ENCODE measurements at regions not wholly inside any gene's neighbourhood (a gene's known extent, or its start where the extent isn't known, plus 50 kb on each side); places are given as distances from the start of the nearest gene placed in this dataset.
A peak's percentile ranks its signal among the peaks of the same experiment; 100 is the strongest.

DNA sequence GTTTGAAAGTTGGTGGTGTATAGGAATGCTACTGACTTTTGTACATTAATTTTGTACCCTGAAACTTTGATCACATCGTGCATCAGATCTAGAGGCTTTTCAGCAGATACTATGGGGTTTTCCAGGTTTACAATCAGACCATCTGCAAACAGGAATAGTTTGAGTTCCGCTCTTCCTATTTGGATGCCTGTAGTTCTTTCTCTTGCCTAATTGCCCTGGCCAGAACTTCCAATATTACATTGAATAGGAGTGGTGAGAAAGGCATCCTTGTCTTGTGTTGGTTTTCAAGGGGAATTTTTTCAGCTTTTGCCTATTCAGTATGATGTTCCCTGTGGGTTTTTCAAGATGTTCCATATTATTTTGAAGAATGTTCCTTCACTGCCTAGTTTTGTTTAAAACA lies 633.5 kb downstream of the KCNJ3 start (continued):
- TF ChIP-seq, protein P1, sequence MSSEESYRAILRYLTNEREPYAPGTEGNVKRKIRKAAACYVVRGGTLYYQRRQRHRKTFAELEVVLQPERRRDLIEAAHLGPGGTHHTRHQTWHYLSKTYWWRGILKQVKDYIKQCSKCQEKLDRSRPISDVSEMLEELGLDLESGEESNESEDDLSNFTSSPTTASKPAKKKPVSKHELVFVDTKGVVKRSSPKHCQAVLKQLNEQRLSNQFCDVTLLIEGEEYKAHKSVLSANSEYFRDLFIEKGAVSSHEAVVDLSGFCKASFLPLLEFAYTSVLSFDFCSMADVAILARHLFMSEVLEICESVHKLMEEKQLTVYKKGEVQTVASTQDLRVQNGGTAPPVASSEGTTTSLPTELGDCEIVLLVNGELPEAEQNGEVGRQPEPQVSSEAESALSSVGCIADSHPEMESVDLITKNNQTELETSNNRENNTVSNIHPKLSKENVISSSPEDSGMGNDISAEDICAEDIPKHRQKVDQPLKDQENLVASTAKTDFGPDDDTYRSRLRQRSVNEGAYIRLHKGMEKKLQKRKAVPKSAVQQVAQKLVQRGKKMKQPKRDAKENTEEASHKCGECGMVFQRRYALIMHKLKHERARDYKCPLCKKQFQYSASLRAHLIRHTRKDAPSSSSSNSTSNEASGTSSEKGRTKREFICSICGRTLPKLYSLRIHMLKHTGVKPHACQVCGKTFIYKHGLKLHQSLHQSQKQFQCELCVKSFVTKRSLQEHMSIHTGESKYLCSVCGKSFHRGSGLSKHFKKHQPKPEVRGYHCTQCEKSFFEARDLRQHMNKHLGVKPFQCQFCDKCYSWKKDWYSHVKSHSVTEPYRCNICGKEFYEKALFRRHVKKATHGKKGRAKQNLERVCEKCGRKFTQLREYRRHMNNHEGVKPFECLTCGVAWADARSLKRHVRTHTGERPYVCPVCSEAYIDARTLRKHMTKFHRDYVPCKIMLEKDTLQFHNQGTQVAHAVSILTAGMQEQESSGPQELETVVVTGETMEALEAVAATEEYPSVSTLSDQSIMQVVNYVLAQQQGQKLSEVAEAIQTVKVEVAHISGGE (CRISPR knock-in tag; IDR thresholded peaks at IDR 0.05), result no peak

DNA sequence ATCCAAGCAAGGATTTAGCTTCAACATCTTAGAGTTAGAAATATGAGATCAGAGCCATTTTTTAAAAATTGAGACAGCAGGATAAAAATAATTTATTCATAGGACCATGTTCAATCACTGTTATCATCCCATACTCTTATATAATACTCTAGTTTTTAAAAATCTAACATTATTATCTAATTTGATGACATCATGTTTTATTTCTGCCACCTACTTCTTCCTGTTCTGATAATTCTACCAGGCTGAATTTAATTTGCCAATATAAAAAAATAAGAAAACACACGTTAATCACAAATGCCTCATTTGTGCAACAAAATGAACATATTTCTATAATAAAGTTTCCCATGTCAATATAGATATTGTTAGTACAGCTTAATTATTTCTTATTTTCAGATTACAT lies 621.7 kb downstream of the KCNJ3 start:
- WGBS (ENCODE audit: insufficient coverage, low coverage, missing lambda C conversion rate), result 0% methylated on average over 1 of the region's 1 CpG
- POLR2A ChIA-PET, result no interaction called here
- FAIRE-seq (no peak), DNase-seq (ENCODE audit: extremely low read depth in 1 of 4, low spot score in 3 of 4) (no peak), ATAC-seq (no peak)
- H3K9me1 ChIP-seq (ENCODE audit: control insufficient read depth, insufficient read depth, low read length), result no peaks in the 10 kb centered on the region
- CTCF ChIA-PET (ENCODE audit: low intra/inter-chr PET ratio), result no interaction called here
- intact Hi-C loops (cut with micrococcal nuclease), result no loop called here
- no peaks in the 10 kb centered on the region for H3K9me3 ChIP-seq (replicated peaks; ENCODE audit: control insufficient read depth, insufficient read depth, low read depth, low read length)
- no TSS peak for BruUV-seq (replicated peaks)
- H3K27me3 ChIP-seq (ENCODE audit: control insufficient read depth in 2 of 2, insufficient read depth in 2 of 2, low read length in 2 of 2), result no peaks in the 10 kb centered on the region
- no peak overlapping the region for H2AFZ ChIP-seq (ENCODE audit: low read depth, low read length)
- in situ Hi-C loops (cut with MboI), result no loop called here
- no peaks in the 10 kb centered on the region for H3K36me3 ChIP-seq (ENCODE audit: control insufficient read depth, insufficient read depth, low read length)
- no peaks in the 10 kb centered on the region for H4K20me1 ChIP-seq (replicated peaks; ENCODE audit: control insufficient read depth, insufficient read depth, low read length)
- no peak overlapping the region for H3K27ac ChIP-seq (ENCODE audit: extremely low read depth, low read depth, low read length)
- no peaks in the 10 kb centered on the region for H3K4me1 ChIP-seq (replicated peaks in 1 of 2; ENCODE audit: control insufficient read depth in 2 of 2, insufficient read depth in 2 of 2, low read length in 2 of 2)
- no peak overlapping the region for H3K4me2 ChIP-seq (ENCODE audit: insufficient read depth, low read length)
- H3K79me2 ChIP-seq (ENCODE audit: control insufficient read depth, insufficient read depth, low read length), result no peaks in the 10 kb centered on the region
- no peak overlapping the region for H3K9ac ChIP-seq (ENCODE audit: insufficient read depth in 1 of 2, low read depth in 2 of 2, low read length in 2 of 2)
- TF ChIP-seq, protein P2, sequence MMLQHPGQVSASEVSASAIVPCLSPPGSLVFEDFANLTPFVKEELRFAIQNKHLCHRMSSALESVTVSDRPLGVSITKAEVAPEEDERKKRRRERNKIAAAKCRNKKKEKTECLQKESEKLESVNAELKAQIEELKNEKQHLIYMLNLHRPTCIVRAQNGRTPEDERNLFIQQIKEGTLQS (IDR thresholded peaks at IDR 0.05), result peak; percentile 29; the same call in 1 of the 2 replicates
- TF ChIP-seq, protein P2 (CRISPR knock-in tag; conservative IDR thresholded peaks at IDR 0.05), result no peak
- TF ChIP-seq, protein P3, sequence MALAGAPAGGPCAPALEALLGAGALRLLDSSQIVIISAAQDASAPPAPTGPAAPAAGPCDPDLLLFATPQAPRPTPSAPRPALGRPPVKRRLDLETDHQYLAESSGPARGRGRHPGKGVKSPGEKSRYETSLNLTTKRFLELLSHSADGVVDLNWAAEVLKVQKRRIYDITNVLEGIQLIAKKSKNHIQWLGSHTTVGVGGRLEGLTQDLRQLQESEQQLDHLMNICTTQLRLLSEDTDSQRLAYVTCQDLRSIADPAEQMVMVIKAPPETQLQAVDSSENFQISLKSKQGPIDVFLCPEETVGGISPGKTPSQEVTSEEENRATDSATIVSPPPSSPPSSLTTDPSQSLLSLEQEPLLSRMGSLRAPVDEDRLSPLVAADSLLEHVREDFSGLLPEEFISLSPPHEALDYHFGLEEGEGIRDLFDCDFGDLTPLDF (CRISPR knock-in tag; IDR thresholded peaks at IDR 0.05), result no peak
- H3K4me3 ChIP-seq, result no peak overlapping the region

All from K562 (cell line).